GM06990 (cell line): ENCODE measurements at regions not wholly inside any gene's neighbourhood (a gene's known extent, or its start where the extent isn't known, plus 50 kb on each side); places are given as distances from the start of the nearest gene placed in this dataset.

Experiments used
- DNase-seq: peaks from one replicate; pipeline ENCODE4 v3.0.0-alpha.2; 2011; ENCODE audit not compliant: insufficient read length; ENCODE audit errors: extremely low read depth
- H3K27me3 ChIP-seq: replicated peaks from 2 replicates; pipeline ENCODE4 v1.6.0; 2011; ENCODE audit warnings: low read length; ENCODE audit not compliant: control insufficient read depth, insufficient read depth
- H3K36me3 ChIP-seq: 2 replicates; pipeline ENCODE4 v1.5.1; 2011; ENCODE audit warnings: low read length; ENCODE audit not compliant: control insufficient read depth, insufficient read depth
- H3K4me3 ChIP-seq: replicated peaks from 2 replicates; pipeline ENCODE4 v1.5.1; 2011; ENCODE audit warnings: low read depth, mild to moderate bottlenecking, control low read depth, low read length
- TF ChIP-seq, protein P1 (sequence below): IDR thresholded peaks from 2 replicates; pipeline ENCODE4 v1.5.1; 2011; ENCODE audit warnings: low read length, control low read depth, mild to moderate bottlenecking, inconsistent platforms; ENCODE audit not compliant: insufficient read depth, poor library complexity, severe bottlenecking

DNA sequence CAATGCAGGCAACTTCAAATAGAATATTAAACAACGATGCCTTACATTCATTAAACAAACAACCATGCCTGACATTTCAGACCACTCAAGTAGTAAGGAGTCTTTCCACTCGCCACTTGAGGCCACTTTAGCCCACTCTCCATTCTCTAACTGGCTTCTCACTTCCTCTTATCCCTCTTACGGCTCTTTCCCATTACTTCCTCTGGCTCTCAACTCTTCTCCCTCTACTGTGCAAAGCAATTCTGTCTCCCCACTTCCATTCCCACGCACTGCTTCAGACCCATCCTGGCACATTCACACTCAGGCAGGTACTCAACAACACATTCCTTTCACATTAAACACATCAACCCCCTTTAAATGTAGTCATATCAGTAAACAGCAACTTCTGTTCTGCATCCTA, 229.8 kb upstream of the IPO5 start:
- H3K36me3 ChIP-seq: no peaks in the 10 kb centered on the region
- TF ChIP-seq, protein P1, sequence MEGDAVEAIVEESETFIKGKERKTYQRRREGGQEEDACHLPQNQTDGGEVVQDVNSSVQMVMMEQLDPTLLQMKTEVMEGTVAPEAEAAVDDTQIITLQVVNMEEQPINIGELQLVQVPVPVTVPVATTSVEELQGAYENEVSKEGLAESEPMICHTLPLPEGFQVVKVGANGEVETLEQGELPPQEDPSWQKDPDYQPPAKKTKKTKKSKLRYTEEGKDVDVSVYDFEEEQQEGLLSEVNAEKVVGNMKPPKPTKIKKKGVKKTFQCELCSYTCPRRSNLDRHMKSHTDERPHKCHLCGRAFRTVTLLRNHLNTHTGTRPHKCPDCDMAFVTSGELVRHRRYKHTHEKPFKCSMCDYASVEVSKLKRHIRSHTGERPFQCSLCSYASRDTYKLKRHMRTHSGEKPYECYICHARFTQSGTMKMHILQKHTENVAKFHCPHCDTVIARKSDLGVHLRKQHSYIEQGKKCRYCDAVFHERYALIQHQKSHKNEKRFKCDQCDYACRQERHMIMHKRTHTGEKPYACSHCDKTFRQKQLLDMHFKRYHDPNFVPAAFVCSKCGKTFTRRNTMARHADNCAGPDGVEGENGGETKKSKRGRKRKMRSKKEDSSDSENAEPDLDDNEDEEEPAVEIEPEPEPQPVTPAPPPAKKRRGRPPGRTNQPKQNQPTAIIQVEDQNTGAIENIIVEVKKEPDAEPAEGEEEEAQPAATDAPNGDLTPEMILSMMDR: no peak
- DNase-seq: no peak

DNA sequence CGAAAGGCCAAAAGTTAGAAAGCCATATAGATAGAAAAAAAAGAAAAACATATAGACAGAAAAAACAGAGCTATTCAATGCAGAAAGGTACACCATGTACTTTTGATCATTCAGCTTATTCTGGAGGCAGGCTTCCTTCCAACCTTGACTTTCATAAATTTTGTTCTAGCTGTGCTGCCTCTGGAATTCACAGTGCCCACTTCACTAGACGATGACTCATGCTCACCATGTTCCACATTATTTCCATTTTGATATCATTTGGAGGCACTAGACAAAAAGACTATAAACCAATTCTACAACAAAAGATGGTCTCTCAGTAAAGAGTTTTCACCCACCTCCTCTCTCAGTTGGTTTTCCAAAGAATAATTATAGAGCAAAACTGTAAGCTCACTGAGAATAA, 229.0 kb upstream of the IPO5 start:
- no peak overlapping the region for H3K4me3 ChIP-seq
- H3K27me3 ChIP-seq: no peaks in the 10 kb centered on the region
- TF ChIP-seq, protein P1: no peak
- no peaks in the 10 kb centered on the region for H3K36me3 ChIP-seq
- DNase-seq: no peak

More for the DNA sequence above, 229.8 kb upstream of the IPO5 start:
- no peak overlapping the region for H3K4me3 ChIP-seq
- H3K27me3 ChIP-seq: no peaks in the 10 kb centered on the region

DNA sequence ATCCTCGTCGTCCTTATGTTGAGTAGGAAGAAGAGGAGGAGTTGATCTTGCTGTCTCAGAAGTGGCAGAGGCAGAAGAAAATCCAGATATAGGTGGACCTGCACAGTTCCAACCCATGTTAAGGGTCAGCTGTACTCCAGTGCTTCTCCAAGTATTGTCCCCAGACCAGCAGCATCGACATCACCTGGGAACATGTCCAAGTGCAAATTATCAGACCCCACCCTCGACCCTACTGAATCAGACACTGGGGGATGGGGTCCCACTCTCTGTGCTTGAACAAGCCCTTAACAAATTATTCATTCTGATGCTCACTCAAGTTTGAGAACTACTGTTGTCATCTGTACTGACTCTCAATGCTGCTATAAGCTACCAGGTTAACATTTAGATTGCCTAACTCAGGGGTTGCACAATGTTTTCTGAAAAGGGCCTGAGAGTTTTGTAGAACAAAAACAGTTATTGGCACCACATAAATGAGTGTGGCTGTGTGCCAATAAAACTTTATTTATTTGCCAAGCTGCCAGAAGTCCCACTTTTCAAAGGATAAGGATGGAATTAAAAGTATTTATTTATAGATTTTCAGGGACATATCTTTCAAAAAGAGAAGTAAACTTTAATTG, 226.7 kb upstream of the IPO5 start:
- no peaks in the 10 kb centered on the region for H3K36me3 ChIP-seq
- DNase-seq: no peak
- TF ChIP-seq, protein P1: no peak
- no peaks in the 10 kb centered on the region for H3K27me3 ChIP-seq
- H3K4me3 ChIP-seq: no peak overlapping the region

DNA sequence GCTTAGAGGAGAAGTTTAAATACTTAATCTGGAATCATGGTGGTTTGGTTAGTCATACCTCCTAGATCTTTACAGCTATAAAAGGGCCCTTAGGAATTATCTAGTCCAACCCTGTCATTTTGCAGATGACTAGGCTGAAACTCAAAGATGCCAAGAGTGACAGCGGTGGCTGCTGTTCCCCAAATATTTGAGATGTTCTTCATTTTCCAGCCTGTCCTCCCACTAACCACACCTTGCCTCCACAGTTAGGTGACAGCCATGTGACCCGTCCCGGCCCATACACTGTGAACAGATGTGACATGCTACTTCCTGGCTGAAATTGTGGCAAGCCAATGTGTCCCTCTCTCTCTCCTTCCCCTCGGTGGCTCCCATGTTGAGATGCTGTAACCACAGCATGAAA, 225.5 kb upstream of the IPO5 start:
- DNase-seq: no peak
- H3K4me3 ChIP-seq: no peak overlapping the region
- TF ChIP-seq, protein P1: no peak
- no peaks in the 10 kb centered on the region for H3K27me3 ChIP-seq
- H3K36me3 ChIP-seq: no peaks in the 10 kb centered on the region

DNA sequence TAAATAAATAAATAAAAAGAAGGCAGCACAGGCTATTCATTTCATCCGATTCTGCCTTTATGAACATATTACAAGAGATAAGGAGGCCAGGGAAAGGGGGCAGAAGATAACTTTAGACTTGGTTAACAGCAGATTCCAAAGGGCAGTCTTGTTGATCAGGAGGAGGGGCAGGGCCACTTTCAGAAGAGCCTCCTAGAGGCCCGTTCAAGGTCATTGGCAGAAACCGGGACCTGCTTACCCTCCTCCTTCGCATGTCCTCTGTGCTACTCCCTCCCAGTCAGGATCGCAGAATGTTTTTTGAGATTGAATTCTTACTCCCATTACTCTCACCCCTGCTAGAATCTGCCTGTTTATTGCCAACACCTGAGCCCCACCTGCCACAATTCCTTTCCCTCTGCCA, 217.0 kb upstream of the IPO5 start:
- no peak for DNase-seq
- H3K36me3 ChIP-seq: no peaks in the 10 kb centered on the region
- H3K4me3 ChIP-seq: no peak overlapping the region
- H3K27me3 ChIP-seq: no peaks in the 10 kb centered on the region
- TF ChIP-seq, protein P1: no peak

DNA sequence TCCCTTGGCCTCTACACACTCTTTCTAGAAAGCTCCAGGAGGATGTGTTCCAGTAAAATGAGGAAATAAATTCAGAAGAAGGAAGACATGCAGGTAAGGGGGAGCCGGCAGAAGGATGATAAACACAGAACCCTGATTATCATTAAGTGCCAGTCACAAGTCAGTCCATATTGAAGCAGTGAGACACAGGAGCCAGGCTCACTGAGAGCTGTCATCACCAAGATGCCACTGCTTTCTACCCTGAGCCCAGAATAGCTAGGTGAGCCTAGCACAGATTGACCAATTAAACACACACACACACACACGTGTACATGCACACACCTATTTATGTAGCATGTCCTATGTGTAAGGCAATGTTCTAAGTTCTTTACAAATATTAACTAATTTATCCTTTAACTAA, 211.4 kb upstream of the IPO5 start:
- TF ChIP-seq, protein P1: no peak
- H3K36me3 ChIP-seq: no peaks in the 10 kb centered on the region
- H3K27me3 ChIP-seq: no peaks in the 10 kb centered on the region
- DNase-seq: no peak
- H3K4me3 ChIP-seq: no peak overlapping the region
